Retinal pigment epithelial cell (primary cell): ENCODE measurements at regions not wholly inside any gene's neighbourhood (a gene's known extent, or its start where the extent isn't known, plus 50 kb on each side); places are given as distances from the start of the nearest gene placed in this dataset.

Source experiments
- DNase-seq: peaks from one replicate; pipeline ENCODE4 v3.0.0-alpha.2; 2010; ENCODE audit warnings: low read depth
- H3K4me3 ChIP-seq: 2 replicates; pipeline ENCODE4 v1.5.1; 2011; ENCODE audit warnings: mild to moderate bottlenecking, low read length, control low read depth, moderate library complexity
- TF ChIP-seq, protein P1 (sequence below): conservative IDR thresholded peaks from 2 replicates; pipeline ENCODE4 v1.5.1; 2011; ENCODE audit warnings: low read depth, low read length, control low read depth, inconsistent platforms

DNA sequence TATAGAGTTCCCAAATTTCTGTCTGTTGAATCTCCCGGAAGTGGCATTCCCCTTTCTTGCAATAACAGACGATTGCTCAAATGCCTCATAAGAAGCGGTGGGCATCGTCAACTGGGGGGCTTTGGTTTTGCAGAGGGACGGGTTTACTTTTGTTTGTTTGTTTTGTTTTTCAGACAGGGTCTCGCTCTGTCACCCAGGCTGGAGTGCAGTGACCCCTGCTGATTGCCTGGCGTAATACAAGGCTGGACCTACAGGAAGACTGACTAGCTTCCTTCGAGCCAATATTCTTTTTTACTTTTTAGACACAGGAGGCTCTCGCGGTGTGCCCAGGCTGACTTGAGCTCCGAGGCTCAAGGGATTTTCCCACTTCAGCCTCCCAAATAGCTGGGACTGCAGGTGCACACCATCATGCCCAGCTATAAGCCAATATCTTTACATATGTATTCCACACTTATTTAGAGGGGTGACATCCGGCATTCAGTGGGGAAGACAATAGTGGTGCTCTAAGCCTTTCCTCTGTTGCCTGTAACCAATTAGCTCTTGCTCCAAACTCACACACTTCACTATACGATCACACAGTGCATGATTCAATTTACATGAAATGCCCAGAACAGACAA, 58.1 kb downstream of the FHIP2A start:
- no peak for DNase-seq
- H3K4me3 ChIP-seq: no peak overlapping the region
- TF ChIP-seq, protein P1, sequence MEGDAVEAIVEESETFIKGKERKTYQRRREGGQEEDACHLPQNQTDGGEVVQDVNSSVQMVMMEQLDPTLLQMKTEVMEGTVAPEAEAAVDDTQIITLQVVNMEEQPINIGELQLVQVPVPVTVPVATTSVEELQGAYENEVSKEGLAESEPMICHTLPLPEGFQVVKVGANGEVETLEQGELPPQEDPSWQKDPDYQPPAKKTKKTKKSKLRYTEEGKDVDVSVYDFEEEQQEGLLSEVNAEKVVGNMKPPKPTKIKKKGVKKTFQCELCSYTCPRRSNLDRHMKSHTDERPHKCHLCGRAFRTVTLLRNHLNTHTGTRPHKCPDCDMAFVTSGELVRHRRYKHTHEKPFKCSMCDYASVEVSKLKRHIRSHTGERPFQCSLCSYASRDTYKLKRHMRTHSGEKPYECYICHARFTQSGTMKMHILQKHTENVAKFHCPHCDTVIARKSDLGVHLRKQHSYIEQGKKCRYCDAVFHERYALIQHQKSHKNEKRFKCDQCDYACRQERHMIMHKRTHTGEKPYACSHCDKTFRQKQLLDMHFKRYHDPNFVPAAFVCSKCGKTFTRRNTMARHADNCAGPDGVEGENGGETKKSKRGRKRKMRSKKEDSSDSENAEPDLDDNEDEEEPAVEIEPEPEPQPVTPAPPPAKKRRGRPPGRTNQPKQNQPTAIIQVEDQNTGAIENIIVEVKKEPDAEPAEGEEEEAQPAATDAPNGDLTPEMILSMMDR: peak; percentile 77

DNA sequence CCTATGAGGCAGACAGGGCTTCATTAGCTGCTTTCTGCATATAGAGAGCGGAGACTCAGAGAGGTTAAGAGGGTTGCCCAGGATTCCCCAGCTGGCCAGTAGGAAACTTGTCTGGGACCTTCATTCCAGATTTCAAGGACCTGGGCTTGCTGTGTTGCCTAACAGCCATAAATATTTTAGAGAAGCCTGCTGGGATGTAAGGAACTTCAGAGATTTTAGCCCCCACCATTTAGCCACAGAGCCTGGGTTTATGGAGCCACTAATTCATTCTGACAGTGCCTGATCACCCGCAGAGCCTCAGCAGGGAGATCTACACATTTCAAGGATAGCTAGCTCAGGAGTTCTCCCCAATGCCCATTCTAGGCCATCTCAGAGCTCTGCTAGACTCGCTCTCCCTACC, 56.6 kb upstream of the TRUB1 start:
- H3K4me3 ChIP-seq: no peak overlapping the region
- TF ChIP-seq, protein P1: no peak
- DNase-seq: no peak

DNA sequence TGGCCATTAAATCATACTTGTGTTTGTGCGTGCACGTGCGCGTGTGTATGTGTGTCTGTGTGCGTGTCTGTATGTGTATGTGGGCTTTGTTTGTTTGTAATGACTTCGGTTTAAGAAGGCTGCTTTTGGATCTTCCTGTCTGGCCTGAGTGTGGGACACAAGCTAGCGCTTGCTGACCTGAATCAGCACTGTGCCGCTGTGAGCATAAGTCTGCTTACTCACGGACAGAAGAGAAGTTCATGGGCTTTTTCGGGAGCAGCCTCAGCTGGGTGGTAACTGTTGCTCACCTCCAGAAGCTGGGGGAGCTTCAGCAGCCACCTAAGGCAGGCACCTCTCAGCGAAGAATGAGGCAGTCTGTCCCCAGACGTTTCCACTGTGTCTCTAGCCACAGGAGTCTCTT, 56.1 kb upstream of the TRUB1 start:
- TF ChIP-seq, protein P1: no peak
- DNase-seq: no peak
- no peak overlapping the region for H3K4me3 ChIP-seq

DNA sequence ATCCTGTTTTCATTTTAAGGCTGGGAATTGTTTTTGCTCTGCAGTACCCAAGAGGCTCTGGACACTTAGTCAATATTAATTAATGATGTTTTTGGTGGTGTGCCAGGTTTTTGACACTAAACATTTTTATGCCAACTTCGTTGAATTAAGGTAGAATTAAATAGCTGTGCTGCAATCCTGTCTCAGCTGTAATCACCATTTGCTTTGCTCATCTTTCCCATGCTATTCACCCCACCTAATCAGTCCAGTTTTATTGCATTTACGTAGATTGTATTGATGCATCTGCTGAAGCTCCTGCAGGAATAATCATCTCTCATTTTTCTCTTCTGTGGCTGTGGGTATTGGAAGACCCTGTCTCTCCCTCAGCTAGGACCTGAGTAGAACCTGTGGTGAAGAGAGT, 52.6 kb upstream of the TRUB1 start:
- TF ChIP-seq, protein P1: no peak

More for the DNA sequence above, 52.6 kb upstream of the TRUB1 start:
- DNase-seq: no peak
- no peak overlapping the region for H3K4me3 ChIP-seq
